ENCODE measurements at regions not wholly inside any gene's neighbourhood (a gene's known extent, or its start where the extent isn't known, plus 50 kb on each side); places are given as distances from the start of the nearest gene placed in this dataset.
"Not testable (repeated sequence)": the region's sequence is repeated elsewhere in the genome, so short reads cannot be mapped to it uniquely, and the experiment has no call there.

DNA sequence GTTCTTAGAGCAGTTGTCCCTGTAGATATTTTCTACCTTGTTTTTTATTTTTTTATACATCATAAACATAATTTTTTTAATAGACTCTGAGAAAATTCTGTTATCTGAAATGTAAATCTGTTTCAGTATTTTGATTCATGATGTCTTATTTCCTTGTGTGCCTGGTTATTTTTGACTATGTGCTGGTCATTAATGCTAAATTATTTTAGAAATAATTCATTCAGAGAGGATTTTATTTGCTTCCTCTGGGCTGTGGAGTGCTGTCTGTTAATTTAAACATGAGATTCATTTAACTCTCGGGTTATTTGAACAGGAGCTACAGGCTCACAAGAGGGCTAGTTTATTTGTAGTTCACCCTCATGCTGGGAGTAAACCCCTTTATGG, 124.3 kb upstream of the PITX1 start:
- no peak for DNase-seq (ENCODE audit: low spot score)

DNA sequence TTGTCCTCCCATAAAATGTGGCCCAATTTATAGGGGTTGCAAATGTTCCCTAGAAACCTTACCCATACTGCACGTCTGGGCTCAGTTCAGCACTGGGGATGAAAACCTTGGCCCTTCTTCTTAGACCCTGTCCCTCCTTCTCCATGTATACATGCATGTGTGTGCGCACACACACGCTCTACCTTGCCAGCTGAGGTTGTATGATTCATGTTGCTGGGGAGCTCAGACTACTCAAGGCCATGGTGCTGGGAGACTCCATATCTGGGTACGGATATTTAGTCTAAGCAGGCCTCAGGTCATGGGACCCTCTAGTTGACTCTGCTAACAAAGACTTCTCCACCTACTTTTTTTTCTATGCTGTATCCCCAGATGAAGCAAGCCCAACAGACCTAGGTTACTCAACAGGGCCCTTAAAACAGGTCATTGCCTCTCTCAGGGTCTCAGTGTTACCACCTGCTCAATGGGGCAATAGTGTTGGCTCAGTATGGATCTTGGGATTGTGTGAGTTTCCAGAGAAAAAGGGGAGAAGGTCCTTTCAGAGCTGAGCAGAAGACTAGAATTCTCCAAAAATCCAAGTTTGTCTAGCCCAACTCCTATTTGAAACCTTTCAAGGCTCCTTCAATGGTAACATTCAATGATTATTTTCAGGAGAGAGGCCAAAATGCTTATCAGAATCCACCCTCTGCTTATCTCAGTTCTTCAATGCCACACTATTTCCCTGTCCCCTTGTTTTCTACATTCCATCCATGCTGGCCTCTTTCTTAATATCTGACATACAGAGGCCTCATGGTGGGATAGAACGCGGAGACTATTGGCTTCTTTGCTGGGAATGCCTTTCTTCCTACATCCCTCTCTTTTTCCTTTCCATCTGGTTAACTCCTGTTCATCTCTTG, 123.6 kb upstream of the PITX1 start:
- no peak for DNase-seq (ENCODE audit: low spot score)

GRCh38 chr5:135156715-135157404, 122.8 kb upstream of the PITX1 start:
- DNase-seq (ENCODE audit: low spot score), result no peak

- DNase-seq (ENCODE audit: low spot score), result no peak
Observed at GRCh38 chr5:135156337-135156714, 122.3 kb upstream of the PITX1 start.

- DNase-seq (ENCODE audit: low spot score), result no peak
Observed at GRCh38 chr5:135155616-135156214, 121.7 kb upstream of the PITX1 start.

- DNase-seq (ENCODE audit: low spot score), result no peak
Observed at GRCh38 chr5:135154961-135155360, 120.9 kb upstream of the PITX1 start.

GRCh38 chr5:135154197-135154596, 120.2 kb upstream of the PITX1 start:
- DNase-seq (ENCODE audit: low spot score), result no peak

- DNase-seq (ENCODE audit: low spot score), result no peak
Observed at GRCh38 chr5:135153661-135154060, 119.6 kb upstream of the PITX1 start.

DNA sequence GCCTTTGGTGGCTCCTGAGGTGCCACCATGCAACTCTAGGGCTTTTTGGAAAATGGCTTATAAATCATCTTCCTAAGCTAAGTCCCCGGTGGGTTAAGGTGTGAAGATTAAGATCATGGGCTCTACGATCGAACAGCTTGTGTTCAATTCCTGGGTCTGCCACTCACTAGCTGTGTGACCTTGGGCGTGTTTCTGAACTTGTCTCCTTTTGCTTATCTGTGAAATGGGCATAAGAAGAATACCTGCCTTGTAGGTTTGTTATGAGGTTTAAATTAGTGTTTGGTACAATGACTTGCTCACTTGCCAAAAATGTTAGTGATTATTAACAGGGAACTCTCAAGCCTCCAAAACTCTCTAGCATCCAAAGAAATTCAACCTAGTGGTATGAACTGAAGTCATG, 119.2 kb upstream of the PITX1 start:
- no peak for DNase-seq (ENCODE audit: low spot score)

DNA sequence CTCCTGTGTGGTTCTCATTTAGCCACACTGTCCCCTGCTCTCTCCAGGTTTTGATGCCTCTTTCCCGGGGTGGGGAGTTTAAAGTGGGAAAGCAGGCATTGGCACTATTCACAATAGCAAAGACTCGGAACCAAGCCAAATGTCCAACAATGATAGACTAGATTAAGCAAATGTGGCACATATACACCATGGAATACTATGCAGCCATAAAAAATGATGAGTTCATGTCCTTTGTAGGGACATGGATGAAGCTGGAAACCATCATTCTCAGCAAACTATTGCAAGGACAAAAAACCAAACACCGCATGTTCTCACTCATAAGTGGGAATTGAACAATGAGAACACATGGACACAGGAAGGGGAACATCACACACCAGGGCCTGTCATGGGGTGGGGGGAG, 117.6 kb upstream of the PITX1 start:
- DNase-seq (ENCODE audit: low spot score), result not testable (repeated sequence)

DNA sequence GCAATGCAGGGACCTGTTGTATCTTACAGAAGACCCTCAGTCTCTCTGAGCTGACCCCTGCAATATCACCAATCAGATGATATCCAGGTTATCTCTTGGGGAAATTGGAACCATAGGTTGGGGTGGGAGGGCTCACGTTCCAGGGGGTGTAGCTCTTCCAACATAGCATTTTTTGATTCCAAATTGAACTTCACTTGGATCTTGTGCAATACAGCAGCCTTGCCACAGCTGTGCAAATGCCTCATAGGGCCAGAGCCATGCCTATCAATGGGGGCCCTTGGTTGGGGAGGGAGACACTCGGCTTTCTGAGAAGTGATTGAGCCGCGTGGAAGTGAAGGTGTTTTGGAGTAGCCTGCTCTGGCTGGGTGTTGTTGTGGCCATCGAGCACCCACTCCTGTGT, 117.2 kb upstream of the PITX1 start:
- DNase-seq (ENCODE audit: low spot score), result no peak

DNA sequence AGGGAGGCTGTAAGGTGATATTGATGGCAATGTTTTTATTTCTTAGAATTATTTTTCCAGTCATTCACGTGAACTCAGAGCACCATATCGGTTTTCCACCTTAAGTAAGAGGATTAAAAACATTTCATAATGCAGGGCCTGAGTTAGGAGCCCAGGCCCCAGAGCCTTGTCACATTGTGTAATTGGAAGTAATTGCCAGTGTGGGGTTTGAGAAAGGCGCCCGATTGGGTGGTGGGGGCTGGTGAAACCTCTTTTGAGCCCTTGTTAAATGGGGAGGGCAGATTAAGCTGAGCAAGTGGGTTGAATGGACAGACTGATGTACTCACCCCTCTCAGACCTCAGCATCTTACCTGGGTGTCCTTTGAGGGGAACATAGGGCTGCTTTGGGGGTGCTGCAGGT, 116.7 kb upstream of the PITX1 start:
- no peak for DNase-seq (ENCODE audit: low spot score)

GRCh38 chr5:135149956-135150723, 116.1 kb upstream of the PITX1 start:
- DNase-seq (ENCODE audit: low spot score), result no peak

DNA sequence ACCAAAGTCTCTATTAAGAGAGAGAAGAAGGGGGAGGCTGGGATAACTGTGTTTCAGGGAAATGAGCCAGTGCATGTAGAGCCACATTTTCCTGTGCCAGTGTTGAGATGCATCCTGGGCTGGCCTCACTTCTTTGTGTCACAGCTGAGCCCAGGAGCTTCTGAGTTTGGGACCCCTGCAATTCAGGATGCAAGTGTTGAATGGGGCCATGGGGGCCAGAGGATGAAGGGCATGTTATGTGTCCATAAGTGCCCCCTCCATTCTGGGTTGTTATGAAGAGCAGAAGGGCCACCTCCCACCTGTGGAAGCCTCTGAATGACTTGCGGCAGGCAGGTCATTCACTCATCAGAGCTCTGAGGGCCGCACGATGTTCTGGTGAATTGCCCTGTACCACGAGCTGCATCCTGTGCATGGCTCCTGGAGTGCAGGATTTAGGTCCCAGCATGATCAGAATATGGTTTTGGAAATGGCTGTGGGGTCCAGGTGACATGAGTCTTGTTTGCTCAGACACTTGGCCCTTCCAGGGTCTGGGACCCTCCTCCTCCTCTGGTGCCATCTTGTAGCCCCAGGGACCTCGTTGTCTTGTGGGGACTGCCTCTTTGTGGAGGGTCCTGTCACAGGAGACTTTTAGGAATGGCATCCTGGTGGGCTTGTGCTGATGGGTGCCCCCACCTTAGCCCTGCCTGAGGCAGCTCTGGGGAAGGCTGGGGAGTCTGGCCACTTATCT, 115.4 kb upstream of the PITX1 start:
- DNase-seq (ENCODE audit: low spot score), result no peak

DNA sequence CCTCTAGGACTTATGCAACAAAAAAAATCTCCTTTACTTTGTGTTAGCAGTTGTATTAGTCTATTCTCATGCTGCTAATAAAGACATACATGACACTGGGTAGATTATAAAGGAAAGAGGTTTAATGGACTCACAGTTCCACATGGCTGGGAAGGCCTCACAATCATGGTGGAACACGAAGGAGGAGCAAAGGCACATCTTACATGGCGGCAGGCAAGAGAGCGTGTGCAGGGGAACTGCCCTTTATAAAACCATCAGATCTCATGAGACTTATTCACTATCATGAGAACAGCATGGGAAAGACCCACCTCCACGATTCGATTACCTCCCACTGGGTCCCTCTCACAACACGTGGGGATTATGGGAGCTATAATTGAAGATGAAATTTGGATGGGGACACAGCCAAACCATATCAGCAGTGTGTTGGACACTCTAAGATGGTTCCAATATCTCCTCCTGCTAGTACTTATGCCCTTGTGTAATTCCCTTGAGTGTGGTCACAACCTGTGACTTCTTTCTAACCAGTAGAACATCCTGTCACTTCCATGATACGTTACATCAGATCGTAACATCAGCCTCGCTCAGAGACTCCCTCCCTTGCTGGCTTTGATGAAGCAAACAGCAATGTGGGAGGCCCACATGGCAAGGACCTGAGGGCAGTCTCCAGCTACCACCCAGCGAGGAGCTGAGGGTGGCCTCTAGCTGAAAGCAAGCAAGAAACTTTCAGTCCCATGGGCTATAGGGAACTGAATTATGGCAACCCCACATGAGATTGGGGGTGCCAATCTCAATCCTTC, 113.5 kb upstream of the PITX1 start:
- no peak for DNase-seq (ENCODE audit: low spot score)

DNA sequence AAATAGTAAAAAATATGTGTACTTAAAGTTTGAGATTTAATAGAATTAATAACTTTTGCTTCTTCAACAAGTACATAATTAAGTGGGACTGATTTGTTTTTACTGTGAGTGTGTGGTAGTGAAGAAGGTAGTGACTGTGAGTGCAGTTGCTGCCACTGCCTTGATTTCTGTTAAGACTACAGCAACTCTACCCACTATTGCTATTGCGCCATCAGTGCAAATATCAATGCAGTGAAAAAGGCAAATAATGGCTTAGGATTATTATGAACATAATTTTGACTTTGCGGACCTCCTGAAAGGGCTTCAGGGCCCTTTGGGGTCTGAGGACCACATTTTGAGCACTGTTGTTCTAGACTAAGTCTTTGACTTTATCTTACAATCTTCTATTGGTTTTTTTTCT, 112.0 kb upstream of the PITX1 start:
- DNase-seq (ENCODE audit: low spot score), result no peak

GRCh38 chr5:135143682-135144081, 109.7 kb upstream of the PITX1 start:
- not testable (repeated sequence) for DNase-seq (ENCODE audit: low spot score)

DNA sequence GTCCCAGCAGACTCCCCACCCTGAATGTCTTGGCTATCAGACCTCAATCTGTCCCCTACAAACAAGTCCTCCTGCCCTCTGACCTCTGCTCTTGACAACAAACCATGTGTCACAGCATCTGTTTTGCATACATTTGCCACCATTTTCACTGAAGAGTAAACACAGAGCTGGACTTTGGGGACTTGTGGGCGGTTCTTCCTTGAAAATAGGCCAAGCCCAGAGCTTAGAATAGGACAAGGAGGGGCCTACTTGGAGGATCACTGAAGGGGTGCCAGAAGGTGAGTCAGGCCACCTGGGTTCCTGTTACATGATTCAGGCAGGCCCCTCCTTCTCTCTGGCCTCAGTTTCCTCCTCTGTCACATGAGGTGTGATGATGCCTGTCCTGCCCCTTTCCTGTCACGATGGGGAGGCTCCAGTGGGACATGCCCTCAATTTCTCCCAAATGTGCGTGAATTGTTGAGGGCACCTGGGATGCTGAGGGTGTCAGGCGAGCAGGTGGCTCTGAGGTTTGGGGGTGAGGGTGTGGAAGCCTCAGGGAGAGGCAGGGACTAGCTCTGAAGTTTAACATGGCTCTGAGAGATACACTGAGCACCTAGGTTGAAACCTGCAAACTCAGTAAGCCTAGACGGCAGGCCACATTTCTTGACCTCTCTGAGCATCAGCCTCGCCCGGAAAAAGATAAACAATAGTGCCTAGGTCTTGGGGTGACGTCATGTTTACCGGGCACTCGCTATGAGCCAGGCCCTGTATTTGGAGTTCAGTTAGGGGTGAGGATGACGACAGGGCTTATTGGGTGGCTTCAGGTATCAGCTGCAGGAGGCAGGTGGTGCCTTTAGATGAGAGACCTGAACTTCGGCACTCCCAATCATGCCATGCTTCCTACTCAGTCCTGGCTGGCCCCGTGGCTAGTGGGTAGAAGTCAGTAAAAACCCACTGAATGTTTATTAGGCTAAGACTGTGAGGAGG, 107.6 kb upstream of the PITX1 start:
- peak; percentile 62 for DNase-seq (ENCODE audit: low spot score)

All from HT-29 (cell line).